Muscle layer of duodenum (tissue), 2 donors: ENCODE measurements at regions not wholly inside any gene's neighbourhood (a gene's known extent, or its start where the extent isn't known, plus 50 kb on each side); places are given as distances from the start of the nearest gene placed in this dataset.

Experiments used
- H3K27ac ChIP-seq: one replicate; pipeline ENCODE4 v1.7.0; 2013; ENCODE audit warnings: mild to moderate bottlenecking, low read length
- H3K27me3 ChIP-seq: one replicate; pipeline ENCODE4 v1.7.0; 2013; ENCODE audit warnings: low read depth, mild to moderate bottlenecking, control low read depth, low read length
- H3K36me3 ChIP-seq, 2 donors: one replicate each; pipeline ENCODE4 v1.7.0; 2013; ENCODE audit warnings: low read length in 2 of 2, control low read depth in 1 of 2, mild to moderate bottlenecking in 1 of 2; ENCODE audit not compliant: insufficient read depth in 2 of 2, control insufficient read depth in 1 of 2
- H3K4me1 ChIP-seq, 2 donors: one replicate each; pipeline ENCODE4 v1.7.0; 2013; ENCODE audit warnings: low read length in 2 of 2, mild to moderate bottlenecking in 2 of 2, control low read depth in 1 of 2, moderate library complexity in 1 of 2; ENCODE audit not compliant: insufficient read depth in 2 of 2, control insufficient read depth in 1 of 2
- H3K4me3 ChIP-seq, 2 donors: one replicate each; pipeline ENCODE4 v1.7.0; 2013; ENCODE audit warnings: low read length in 2 of 2, low read depth in 1 of 2, mild to moderate bottlenecking in 1 of 2
- H3K9me3 ChIP-seq, 2 donors: one replicate each; pipeline ENCODE4 v1.7.0; 2013; ENCODE audit warnings: low read length in 2 of 2, control low read depth in 1 of 2, mild to moderate bottlenecking in 1 of 2; ENCODE audit not compliant: control insufficient read depth in 1 of 2
- donor health status: healthy.

DNA sequence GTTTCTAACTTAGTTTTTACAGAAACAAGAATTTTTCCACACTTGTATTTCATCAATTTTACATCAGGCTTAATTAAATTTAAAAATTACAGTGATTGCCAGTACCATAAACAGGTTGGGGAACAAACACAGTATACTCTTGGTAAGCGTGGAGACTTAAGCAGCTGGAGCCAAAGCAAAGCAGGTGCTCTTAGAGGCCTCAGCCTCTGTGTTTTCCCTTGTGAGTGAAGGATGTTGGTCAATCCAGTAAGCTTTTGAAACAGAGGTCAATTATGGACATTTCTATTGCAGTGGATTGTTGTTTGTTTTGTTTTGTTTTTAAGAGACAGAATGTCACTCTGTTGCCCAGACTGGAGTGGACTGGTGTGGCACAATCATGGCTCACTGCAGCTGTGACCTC, 100.6 kb upstream of the CELF2 start:
- H3K27ac ChIP-seq: no peak overlapping the region
- H3K4me3 ChIP-seq: no peak overlapping the region
- peaks cover 1 to 7% of the 10 kb centered on the region in 2 donors for H3K4me1 ChIP-seq
- H3K9me3 ChIP-seq: no peaks in the 10 kb centered on the region
- H3K36me3 ChIP-seq: no peaks in the 10 kb centered on the region
- no peaks in the 10 kb centered on the region for H3K27me3 ChIP-seq

DNA sequence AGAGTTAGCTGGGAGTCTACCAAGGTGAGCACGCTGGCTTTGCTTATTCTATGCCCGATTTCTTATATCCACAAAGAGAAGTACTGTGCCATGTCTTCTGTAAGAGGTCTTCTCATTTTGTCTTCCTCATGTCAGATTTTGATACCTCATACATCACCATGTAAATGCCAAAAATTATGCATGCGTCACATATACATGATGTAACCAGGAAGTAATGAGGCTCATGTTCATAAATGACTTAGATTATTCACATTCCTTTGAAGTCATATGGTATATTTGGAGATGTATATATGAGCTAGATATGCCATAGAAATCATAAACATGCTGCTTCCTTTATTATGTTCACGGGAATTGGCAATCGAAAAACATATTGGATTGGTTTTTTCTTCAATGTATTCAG, 97.7 kb upstream of the CELF2 start:
- H3K4me3 ChIP-seq: no peak overlapping the region
- no peak overlapping the region for H3K27ac ChIP-seq
- no peaks in the 10 kb centered on the region for H3K36me3 ChIP-seq
- peaks cover 0 to 5% of the 10 kb centered on the region in 2 donors for H3K4me1 ChIP-seq
- no peaks in the 10 kb centered on the region for H3K27me3 ChIP-seq
- no peaks in the 10 kb centered on the region for H3K9me3 ChIP-seq

DNA sequence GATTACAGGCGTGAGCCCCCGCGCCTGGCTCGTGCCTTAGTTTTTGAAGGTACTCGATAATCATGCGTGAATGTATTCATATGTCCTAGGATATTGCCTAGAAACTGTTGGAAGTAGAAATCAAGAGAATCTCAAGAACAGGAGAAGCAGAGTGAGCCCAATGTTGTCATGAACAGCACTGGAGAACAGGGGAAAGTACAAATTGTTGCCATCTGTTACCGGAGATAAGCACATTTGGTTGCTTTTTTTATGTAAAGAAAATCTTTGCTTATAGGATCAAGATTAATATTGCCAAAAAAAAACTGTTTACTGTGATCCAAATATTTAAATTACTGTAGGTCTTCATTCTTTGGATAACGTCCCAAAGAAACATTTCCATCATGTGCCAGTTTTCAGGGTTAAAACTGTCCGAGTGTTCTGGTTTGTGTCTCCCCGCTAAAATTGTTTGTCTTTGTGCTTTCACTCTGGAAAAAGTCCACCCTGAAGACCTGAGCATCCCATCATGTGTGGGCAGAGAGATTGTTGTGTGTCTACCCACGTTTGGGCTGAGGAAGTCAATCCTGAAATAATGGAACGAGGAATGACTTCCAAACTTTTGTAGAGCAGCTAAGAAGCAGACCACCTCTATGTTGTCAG, 95.7 kb upstream of the CELF2 start:
- Histone ChIP-seq H3K36me3 (no peaks in the 10 kb centered on the region), H3K27ac (peak overlapping the region; percentile 59), H3K9me3 (no peaks in the 10 kb centered on the region), H3K4me1 (peaks cover 0 to 5% of the 10 kb centered on the region in 2 donors), H3K4me3 (no peak overlapping the region), H3K27me3 (no peaks in the 10 kb centered on the region)

DNA sequence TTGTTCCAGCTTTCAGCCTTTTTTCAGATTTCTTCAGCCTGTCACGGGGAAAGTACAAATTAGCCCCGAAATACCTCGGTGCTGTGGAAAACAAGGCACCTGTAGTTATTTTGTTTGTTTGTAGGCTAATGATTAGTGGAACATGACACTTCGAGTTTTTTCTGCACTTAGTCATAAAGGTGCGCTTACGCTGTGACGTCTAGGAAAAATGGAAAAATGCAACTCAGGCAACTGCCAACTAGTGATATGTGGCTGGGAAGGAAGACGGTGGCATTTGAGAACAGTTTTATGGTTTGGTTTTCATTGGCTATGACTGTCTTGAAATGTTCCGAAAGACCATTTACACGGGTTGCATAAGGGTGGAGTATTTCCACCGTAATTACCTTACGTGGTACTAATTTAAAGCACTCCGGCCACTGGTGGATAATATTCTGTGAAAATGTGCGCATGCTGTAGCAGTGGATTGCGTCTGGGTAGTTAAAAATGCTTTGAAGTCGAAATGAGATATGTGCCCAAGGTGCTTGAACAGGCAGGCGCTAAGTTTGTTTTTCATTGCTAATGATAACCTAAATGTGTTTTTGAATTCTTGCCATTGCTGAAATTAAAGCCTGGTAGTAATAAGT, 94.5 kb upstream of the CELF2 start:
- Histone ChIP-seq H3K4me3 (no peak overlapping the region), H3K36me3 (no peaks in the 10 kb centered on the region), H3K27ac (peak overlapping the region; percentile 59)

DNA sequence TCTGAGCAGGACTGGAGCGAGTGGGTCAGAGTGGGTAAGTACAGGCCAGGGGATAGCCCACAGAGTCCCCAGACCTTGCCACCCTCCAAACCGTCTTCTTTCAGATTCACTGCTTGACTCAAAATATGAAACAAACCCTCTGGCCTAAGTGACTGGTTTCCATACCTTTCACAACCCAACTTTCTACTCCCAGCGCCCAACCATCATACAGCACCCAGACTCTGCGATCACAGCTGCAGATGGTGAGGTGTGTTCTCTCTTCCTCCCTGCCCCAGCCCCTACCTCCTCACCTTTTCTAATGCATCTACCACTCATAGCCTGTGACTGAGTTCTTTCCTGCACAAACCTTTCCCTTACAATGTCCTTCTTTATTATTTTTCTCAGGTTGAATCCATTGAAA, 92.0 kb upstream of the CELF2 start:
- Histone ChIP-seq H3K27me3 (no peaks in the 10 kb centered on the region), H3K27ac (no peak overlapping the region), H3K36me3 (no peaks in the 10 kb centered on the region), H3K4me3 (no peak overlapping the region), H3K9me3 (no peaks in the 10 kb centered on the region), H3K4me1 (peaks cover 0 to 5% of the 10 kb centered on the region in 2 donors)

More for the DNA sequence above, 94.5 kb upstream of the CELF2 start:
- H3K9me3 ChIP-seq: no peaks in the 10 kb centered on the region
- H3K4me1 ChIP-seq: peaks cover 0 to 5% of the 10 kb centered on the region in 2 donors
- H3K27me3 ChIP-seq: no peaks in the 10 kb centered on the region

DNA sequence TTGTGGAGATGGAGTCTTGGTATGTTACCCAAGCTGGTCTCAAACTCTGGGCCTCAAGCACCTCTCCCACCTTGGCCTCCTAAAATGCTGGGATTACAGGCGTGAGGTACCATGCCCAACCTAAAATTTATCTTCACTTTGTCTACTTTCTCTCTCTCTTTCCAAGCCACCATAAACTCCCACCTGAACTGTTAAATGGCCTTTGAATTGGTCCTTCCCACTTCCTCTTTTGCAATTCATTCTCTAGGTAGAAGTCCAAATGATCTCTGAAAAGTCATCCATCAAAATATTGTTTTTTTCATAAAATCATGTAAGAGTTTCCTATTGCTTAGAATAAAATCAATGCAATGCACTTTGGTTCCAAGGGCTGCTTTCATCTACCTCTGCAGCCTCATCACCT, 90.1 kb upstream of the CELF2 start:
- Histone ChIP-seq H3K27ac (no peak overlapping the region), H3K4me3 (no peak overlapping the region), H3K9me3 (no peaks in the 10 kb centered on the region), H3K27me3 (no peaks in the 10 kb centered on the region), H3K36me3 (no peaks in the 10 kb centered on the region), H3K4me1 (no peaks in the 10 kb centered on the region)

DNA sequence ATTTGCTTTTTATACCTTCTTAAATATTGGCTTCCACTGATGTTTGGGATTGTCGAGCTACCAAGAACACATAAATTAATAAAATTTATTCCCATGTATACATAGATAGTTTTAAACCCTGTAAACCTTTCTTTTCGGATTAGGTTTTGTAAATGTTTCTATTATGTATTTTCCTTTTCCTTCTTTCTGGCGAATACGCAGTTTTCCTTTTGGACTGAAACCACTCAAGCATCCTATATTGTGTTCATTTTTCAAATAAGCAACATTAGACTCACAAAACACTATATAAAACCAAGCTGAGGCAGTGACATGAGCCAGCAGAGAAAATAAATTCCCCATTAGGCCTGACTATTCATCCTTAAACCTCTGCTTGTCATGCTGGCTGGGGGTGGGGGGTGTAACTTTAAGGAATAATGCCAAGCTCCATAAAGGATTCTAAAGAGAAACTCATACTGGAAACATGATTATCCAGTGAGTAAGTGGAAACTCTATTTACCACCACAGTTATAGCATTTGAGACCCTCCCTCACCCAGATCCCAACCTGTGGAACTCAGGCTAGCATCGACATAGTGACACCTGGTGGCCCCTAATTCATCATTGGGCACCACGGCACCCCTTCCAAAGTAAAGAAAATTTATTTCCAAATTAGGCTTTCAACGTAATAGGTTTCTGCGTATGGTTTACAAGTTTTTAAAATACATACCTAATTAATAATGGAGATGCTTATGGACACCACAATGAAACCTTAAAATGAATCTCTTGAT, 86.5 kb upstream of the CELF2 start:
- H3K36me3 ChIP-seq: no peaks in the 10 kb centered on the region

DNA sequence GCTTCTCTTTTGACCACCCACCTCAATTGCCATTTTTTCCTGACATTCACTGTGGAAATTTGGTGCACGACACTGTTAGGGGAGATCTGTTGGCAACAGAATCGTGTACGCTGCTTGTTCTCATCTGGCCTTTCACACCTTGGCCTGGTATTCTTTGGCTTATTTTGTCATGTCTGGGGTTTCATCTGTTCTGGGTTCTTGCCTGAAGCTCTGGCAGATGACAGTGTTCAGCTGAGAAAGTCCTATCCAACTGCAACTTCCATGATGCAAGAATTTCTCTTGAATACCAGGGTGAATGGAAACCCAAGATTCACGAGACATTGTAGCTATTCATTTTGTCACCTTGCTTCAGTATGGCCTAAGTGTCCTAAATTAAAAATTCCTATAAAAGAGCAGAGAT, 82.6 kb upstream of the CELF2 start:
- no peaks in the 10 kb centered on the region for H3K27me3 ChIP-seq
- no peaks in the 10 kb centered on the region for H3K36me3 ChIP-seq
- no peaks in the 10 kb centered on the region for H3K4me1 ChIP-seq
- no peak overlapping the region for H3K4me3 ChIP-seq
- no peak overlapping the region for H3K27ac ChIP-seq
- no peaks in the 10 kb centered on the region for H3K9me3 ChIP-seq

More for the DNA sequence above, 86.5 kb upstream of the CELF2 start:
- no peaks in the 10 kb centered on the region for H3K4me1 ChIP-seq
- H3K27me3 ChIP-seq: no peaks in the 10 kb centered on the region
- no peak overlapping the region for H3K4me3 ChIP-seq
- no peak overlapping the region for H3K27ac ChIP-seq
- H3K9me3 ChIP-seq: no peaks in the 10 kb centered on the region

DNA sequence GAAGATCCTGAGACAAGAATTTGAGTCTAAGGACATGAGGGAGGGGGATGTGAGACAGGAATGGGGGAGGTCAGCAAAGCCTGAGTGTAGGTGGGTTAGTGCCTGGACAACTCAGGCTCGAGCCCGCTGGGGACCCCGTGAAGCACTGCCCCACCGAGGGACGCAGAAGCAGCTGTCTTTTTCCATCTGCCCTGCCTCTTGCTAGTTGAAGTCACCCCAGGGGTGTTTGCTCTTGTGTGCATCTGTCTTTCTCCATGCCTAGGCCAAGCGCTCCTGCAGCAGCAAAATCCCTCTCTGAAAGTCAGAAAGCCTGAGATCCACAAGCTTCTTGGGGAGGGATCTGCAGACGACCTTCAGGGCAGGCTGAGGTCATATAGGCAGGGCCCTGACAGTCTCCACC, 79.0 kb upstream of the CELF2 start:
- Histone ChIP-seq H3K9me3 (peaks cover 0 to 3% of the 10 kb centered on the region in 2 donors), H3K4me1 (no peaks in the 10 kb centered on the region), H3K27ac (no peak overlapping the region), H3K27me3 (no peaks in the 10 kb centered on the region), H3K4me3 (no peak overlapping the region), H3K36me3 (no peaks in the 10 kb centered on the region)

DNA sequence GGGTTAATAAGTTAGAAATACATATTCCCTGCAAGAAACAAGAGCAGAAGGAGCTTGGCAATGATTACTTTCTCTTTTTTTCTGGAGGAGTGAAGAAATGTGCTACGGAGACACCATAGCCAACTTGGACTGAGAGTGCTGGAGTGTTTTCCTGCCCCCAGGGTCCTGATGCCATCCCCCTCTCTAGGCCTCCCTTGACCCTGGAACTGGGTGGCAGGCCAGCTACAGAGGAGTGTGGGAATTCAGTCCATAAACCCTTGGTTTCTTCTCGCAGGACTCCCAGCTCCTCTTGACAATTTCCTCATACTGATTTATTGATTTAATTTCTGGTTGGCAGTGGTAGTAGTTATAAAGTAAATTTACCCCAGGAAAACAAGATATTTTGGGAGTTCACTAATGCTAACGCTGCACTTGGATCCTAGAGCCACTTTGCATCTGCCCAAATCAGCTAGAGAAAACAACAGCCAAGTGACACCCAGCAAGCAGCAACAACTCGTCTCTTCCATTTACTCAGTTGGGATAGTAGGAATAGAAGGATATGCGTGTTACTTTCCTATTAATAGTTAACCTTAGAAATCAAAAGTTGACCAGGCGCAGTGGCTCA, 76.4 kb upstream of the CELF2 start:
- no peaks in the 10 kb centered on the region for H3K4me1 ChIP-seq
- H3K27ac ChIP-seq: no peak overlapping the region
- H3K9me3 ChIP-seq: peaks cover 3 to 7% of the 10 kb centered on the region in 2 donors
- H3K36me3 ChIP-seq: no peaks in the 10 kb centered on the region
- H3K27me3 ChIP-seq: no peaks in the 10 kb centered on the region
- H3K4me3 ChIP-seq: no peak overlapping the region

DNA sequence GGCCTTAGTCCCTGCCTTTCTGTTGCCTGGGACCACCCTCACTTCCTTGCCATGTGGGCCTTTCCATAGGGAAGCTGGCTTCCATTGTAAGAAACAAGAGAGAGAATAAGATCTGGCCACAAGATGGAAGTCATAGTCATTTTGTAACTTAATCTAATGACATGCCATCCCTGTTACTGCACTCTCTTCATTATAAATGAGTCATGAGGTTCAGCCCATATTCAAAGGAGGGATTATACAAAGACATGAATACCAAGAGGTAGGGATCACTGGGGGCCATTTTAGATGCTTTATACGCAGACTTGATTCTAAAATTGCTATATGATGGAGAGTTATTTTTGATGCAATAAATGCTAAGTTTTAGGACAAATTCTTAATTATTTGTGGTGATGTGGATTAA, 75.2 kb upstream of the CELF2 start:
- Histone ChIP-seq H3K9me3 (peaks cover 3 to 7% of the 10 kb centered on the region in 2 donors), H3K27me3 (no peaks in the 10 kb centered on the region), H3K27ac (no peak overlapping the region), H3K36me3 (no peaks in the 10 kb centered on the region), H3K4me1 (no peaks in the 10 kb centered on the region), H3K4me3 (no peak overlapping the region)
